ENCODE measurements at regions not wholly inside any gene's neighbourhood (a gene's known extent, or its start where the extent isn't known, plus 50 kb on each side); places are given as distances from the start of the nearest gene placed in this dataset.

DNA sequence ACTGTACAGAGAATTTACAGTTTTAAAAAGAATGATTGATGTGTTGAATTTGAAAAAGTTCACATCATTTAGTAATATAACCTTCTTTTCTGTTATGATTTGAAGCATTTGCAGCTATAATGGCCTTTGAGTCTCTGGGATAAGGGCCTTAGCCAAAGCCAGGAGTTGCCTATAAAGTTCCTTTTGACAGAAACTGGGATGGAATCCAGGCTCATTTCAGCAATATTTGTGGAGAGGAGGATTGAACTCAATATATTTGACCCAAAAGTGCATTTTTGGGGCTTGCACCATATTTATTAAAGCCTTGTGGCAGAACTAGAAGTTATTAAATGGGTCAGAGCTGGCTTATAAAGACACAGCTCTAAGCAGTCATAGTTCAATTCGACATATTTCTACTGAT, 348.7 kb upstream of the EPHA3 start:
- H3K4me3 ChIP-seq = no peak overlapping the region
- no peak overlapping the region for H3K27ac ChIP-seq
- no peak for DNase-seq
- no peaks in the 10 kb centered on the region for H3K36me3 ChIP-seq
- no peak for TF ChIP-seq POLR2A (IDR thresholded peaks at IDR 0.05)
- no peak for TF ChIP-seq CTCF (IDR thresholded peaks at IDR 0.05)
- H3K9me3 ChIP-seq = no peaks in the 10 kb centered on the region
- H3K27me3 ChIP-seq = no peaks in the 10 kb centered on the region
- no peaks in the 10 kb centered on the region for H3K4me1 ChIP-seq

DNA sequence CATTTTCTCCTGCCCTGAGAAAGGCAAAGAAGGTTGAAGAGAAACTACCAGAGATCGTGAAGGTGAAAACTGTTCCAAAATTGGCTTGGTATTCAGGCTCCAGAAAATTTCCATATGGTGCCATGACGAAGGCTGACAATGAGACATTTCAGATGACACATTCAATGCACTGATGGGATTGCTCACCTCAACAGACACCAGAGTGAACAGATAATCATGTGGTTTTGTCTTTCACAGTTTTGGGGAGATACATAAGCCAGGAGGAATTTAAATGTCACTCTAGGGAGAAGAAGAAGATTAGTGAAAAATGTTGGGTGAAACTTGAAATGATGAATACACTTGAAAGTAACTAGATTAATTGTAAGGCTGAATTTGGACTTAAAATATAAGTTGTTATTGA, 339.7 kb upstream of the EPHA3 start:
- no peaks in the 10 kb centered on the region for H3K4me1 ChIP-seq
- H3K4me3 ChIP-seq = no peak overlapping the region
- DNase-seq = no peak
- TF ChIP-seq POLR2A (IDR thresholded peaks at IDR 0.05) (no peak), CTCF (IDR thresholded peaks at IDR 0.05) (no peak)
- no peaks in the 10 kb centered on the region for H3K36me3 ChIP-seq
- H3K27ac ChIP-seq = no peak overlapping the region
- H3K27me3 ChIP-seq = no peaks in the 10 kb centered on the region
- H3K9me3 ChIP-seq = no peaks in the 10 kb centered on the region

GRCh38 chr3:88773766-88774165, 333.7 kb upstream of the EPHA3 start:
- H3K9me3 ChIP-seq = no peaks in the 10 kb centered on the region
- TF ChIP-seq POLR2A (IDR thresholded peaks at IDR 0.05) (no peak), CTCF (IDR thresholded peaks at IDR 0.05) (no peak)
- H3K27ac ChIP-seq = no peak overlapping the region
- no peak overlapping the region for H3K4me3 ChIP-seq
- H3K27me3 ChIP-seq = no peaks in the 10 kb centered on the region
- no peaks in the 10 kb centered on the region for H3K4me1 ChIP-seq
- no peak for DNase-seq
- H3K36me3 ChIP-seq = no peaks in the 10 kb centered on the region

DNA sequence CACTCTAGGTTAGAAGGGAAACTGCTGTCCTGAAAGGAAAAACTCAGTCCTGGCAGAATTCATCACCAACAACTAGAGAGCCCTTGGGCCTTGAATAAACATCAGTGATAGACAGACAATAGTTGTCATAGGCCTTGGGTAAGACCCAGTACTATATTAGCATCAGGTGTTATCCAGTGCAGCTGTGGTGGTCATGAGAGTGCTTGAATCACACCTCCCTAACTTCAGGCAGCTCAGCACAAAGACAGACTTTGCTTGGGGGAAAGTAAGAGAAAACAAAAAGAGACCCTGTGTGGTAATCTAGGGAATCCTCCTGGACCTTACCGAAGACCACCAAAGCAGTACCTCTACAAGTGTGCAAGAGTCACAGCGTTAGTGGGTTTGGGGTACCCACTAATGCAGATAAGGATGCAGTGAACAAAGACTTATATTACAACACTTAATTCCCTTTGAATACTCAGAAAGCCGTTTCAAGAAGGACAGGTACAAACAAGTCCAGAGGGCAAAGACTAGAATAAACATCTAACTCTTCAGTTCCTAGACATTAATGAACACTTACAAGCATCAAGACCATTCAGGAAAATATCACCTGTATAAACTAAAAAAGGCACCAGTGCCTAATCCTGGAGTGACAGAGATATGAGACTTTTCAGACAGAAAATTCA, 332.3 kb upstream of the EPHA3 start:
- no peak overlapping the region for H3K27ac ChIP-seq
- H3K27me3 ChIP-seq = no peaks in the 10 kb centered on the region
- DNase-seq = no peak
- TF ChIP-seq CTCF (IDR thresholded peaks at IDR 0.05) (no peak), POLR2A (IDR thresholded peaks at IDR 0.05) (no peak)
- no peaks in the 10 kb centered on the region for H3K9me3 ChIP-seq
- no peaks in the 10 kb centered on the region for H3K4me1 ChIP-seq
- no peaks in the 10 kb centered on the region for H3K36me3 ChIP-seq
- no peak overlapping the region for H3K4me3 ChIP-seq

GRCh38 chr3:88779482-88779881, 327.9 kb upstream of the EPHA3 start:
- DNase-seq = no peak
- H3K9me3 ChIP-seq = no peaks in the 10 kb centered on the region
- no peaks in the 10 kb centered on the region for H3K36me3 ChIP-seq
- H3K4me3 ChIP-seq = no peak overlapping the region
- TF ChIP-seq CTCF (IDR thresholded peaks at IDR 0.05) = no peak
- no peak for TF ChIP-seq POLR2A (IDR thresholded peaks at IDR 0.05)
- H3K4me1 ChIP-seq = no peaks in the 10 kb centered on the region
- no peaks in the 10 kb centered on the region for H3K27me3 ChIP-seq
- H3K27ac ChIP-seq = no peak overlapping the region

- no peak for TF ChIP-seq CTCF (IDR thresholded peaks at IDR 0.05)
- no peak for TF ChIP-seq POLR2A (IDR thresholded peaks at IDR 0.05)
- Histone ChIP-seq H3K4me3 (no peak overlapping the region), H3K4me1 (no peaks in the 10 kb centered on the region), H3K36me3 (no peaks in the 10 kb centered on the region), H3K27ac (no peak overlapping the region), H3K27me3 (no peaks in the 10 kb centered on the region), H3K9me3 (no peaks in the 10 kb centered on the region)
- no peak for DNase-seq
Measured at GRCh38 chr3:88784925-88785324, 322.5 kb upstream of the EPHA3 start.
